Heart left ventricle (tissue), 16 donors: ENCODE measurements at regions not wholly inside any gene's neighbourhood (a gene's known extent, or its start where the extent isn't known, plus 50 kb on each side); places are given as distances from the start of the nearest gene placed in this dataset.

Experiments
- ATAC-seq, 4 donors: fragments of 200-7000 bp; cut with Tn5 transposase; one replicate each; pipeline ENCODE4 v1.9.1; 2020 to 2022; ENCODE audit warnings: moderate library complexity in 4 of 4, mild to moderate bottlenecking in 3 of 4, moderate number of reproducible peaks in 1 of 4
- DNase-seq, 5 donors: peaks; one replicate each; pipeline ENCODE4 v3.0.0-alpha.2; 2020
- H3K27ac ChIP-seq, 12 donors: fragments of 200-600 bp; sonication (generic) in 4 of 12; one replicate each; pipeline versions ENCODE4 v1.5.0 to v1.8.0; 2016 to 2022; ENCODE audit warnings: mild to moderate bottlenecking in 2 of 12
- H3K27me3 ChIP-seq, 9 donors: fragments of 200-600 bp; sonication (generic) in 2 of 9; one replicate each; pipeline versions ENCODE4 v1.5.1 to v1.8.0; 2016 to 2022; ENCODE audit warnings: mild to moderate bottlenecking in 3 of 9
- H3K36me3 ChIP-seq, 9 donors: fragments of 200-600 bp; sonication (generic) in 2 of 9; one replicate each; pipeline versions ENCODE4 v1.5.0 to v1.8.0; 2018 to 2022; ENCODE audit warnings: mild to moderate bottlenecking in 2 of 9
- H3K4me1 ChIP-seq, 12 donors: fragments of 200-600 bp; sonication (generic) in 4 of 12; one replicate each; pipeline versions ENCODE4 v1.5.0 to v1.8.0; 2016 to 2022; ENCODE audit warnings: mild to moderate bottlenecking in 3 of 12
- H3K4me3 ChIP-seq, 12 donors: fragments of 200-600 bp; sonication (generic) in 4 of 12; one replicate each; pipeline versions ENCODE4 v1.5.0 to v1.8.0; 2017 to 2022; ENCODE audit warnings: mild to moderate bottlenecking in 9 of 12, moderate library complexity in 4 of 12
- H3K9me3 ChIP-seq, 12 donors: fragments of 200-600 bp; sonication (generic) in 4 of 12; one replicate each; pipeline versions ENCODE4 v1.5.0 to v1.8.0; 2016 to 2022; ENCODE audit warnings: mild to moderate bottlenecking in 1 of 12
- CTCF ChIP-seq, 12 donors: fragments of 200-600 bp; sonication (generic) in 4 of 12; IDR thresholded peaks; one replicate each; pipeline versions ENCODE4 v1.5.0 to v1.8.0; 2018 to 2022; ENCODE audit warnings: antibody characterized with exemption in 12 of 12, mild to moderate bottlenecking in 5 of 12
- POLR2A ChIP-seq, 2 donors: fragments of 450-650 bp; IDR thresholded peaks; one replicate each; pipeline ENCODE4 v1.6.1; 2017; ENCODE audit warnings: antibody characterized with exemption in 2 of 2, mild to moderate bottlenecking in 2 of 2, moderate library complexity in 2 of 2
- WGBS, 4 donors: extraction: QIAGEN DNeasy Blood & Tissue Kit in 2 of 4; methylation state at CpG; one replicate each; pipeline versions ENCODE4 v1.1.5 to v1.1.7; 2013 to 2018; 5-methylcytosine and 5-hydroxymethylcytosine counted together
- intact Hi-C, 10 donors: fragments of 100-400 bp; cut with DNase I; formaldehyde crosslinking; loops; one replicate each; pipeline versions ENCODE4 v1.11.1 to v1.14.2; 2022
- donor health status: ischemic (EF 13 %, LVEDD 7.1; RV severe dilation, severe dysfunction).
- donor health status: healthy with polysubstance abuse.
- donor health status: DM: no; HTN: yes; CAD: no.
- donor health status: DM: no; HTN: no; CAD: no.
- donor health status: ischemic (EF 25% LVEDD 6.9; RV normal size, moderate dysfunction).
- donor health status: ischemic (EF 25% LVEDD 5.7; RV mildly dilated, moderate dysfunction).
- donor health status: healthy.
- donor health status: DM: yes; HTN: yes; CAD: no.
- donor health status: ischemic (EF 35%, LVEDD 5.7; RV mildly dilated, moderate dysfunction).
- donor health status: nonischemic (EF 11% LVEDD 7.7; RV severe dilation, severe dysfunction).
- donor health status: DM: yes; HTN: yes; CAD: no.
- donor health status: PGD.
- donor health status: ischemic (EF 29% LVEDD 5.4; RV normal size, mild dysfunction).
- donor health status: nonischemic (EF 23%, LVEDD 6.1; RV moderate dilation, normal function).

DNA sequence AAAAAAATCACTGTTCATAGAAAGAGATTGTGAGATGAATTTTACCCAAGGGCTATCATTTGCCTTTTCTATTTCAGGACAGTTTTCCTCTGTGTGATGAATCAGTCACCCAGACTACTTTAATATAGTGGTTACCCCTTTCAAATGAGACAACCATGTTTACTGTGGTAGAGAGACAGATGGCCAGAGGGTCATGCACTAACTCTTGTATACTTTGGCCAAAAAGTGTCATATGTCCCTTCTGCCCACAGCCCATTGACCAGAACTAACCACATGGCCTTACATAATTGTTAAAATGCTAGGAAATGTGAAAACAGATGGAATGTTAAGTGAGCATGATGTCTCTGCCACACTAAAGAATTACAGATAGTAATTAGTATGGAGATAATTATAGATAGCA lies 498.7 kb downstream of the DACH1 start:
- intact Hi-C loops: no loop called here
- ATAC-seq: no peak

DNA sequence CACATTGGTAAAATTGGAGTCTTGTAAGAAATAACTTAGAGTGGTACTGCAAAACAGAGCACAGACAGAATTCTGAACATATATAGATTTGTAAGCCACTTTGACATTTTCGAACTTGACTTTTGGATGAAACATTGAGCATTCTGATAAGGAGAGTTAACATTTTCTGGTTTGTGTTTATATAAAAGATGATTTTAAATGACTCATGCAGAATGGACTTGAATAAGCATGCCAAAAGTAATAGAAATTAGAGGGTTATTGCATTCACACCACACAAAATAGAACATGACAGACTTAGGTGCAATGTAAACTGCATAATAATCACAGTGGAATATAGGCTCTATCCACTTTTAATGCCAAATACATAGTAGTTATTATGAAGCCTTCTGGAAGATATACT lies 507.0 kb downstream of the DACH1 start:
- intact Hi-C loops: no loop called here
- H3K9me3 ChIP-seq: no peaks in the 10 kb centered on the region
- no peak overlapping the region for H3K27ac ChIP-seq
- 76 to 79% (median 77%) methylated on average over 1 of the region's 1 CpG for WGBS, 4 donors
- H3K4me1 ChIP-seq: no peaks in the 10 kb centered on the region
- H3K36me3 ChIP-seq: no peaks in the 10 kb centered on the region
- no peak for ATAC-seq
- no peak for DNase-seq
- no peak overlapping the region for H3K4me3 ChIP-seq
- TF ChIP-seq CTCF (IDR thresholded peaks at IDR 0.05): no peak
- no peak for TF ChIP-seq POLR2A (IDR thresholded peaks at IDR 0.05)
- H3K27me3 ChIP-seq: no peaks in the 10 kb centered on the region

More for the DNA sequence above, 498.7 kb downstream of the DACH1 start:
- H3K4me1 ChIP-seq: no peaks in the 10 kb centered on the region
- no peak overlapping the region for H3K4me3 ChIP-seq
- no peaks in the 10 kb centered on the region for H3K27me3 ChIP-seq
- no peaks in the 10 kb centered on the region for H3K9me3 ChIP-seq
- no peak overlapping the region for H3K27ac ChIP-seq
- H3K36me3 ChIP-seq: no peaks in the 10 kb centered on the region
- no peak for TF ChIP-seq POLR2A (IDR thresholded peaks at IDR 0.05)
- TF ChIP-seq CTCF (IDR thresholded peaks at IDR 0.05): no peak
- no peak for DNase-seq

DNA sequence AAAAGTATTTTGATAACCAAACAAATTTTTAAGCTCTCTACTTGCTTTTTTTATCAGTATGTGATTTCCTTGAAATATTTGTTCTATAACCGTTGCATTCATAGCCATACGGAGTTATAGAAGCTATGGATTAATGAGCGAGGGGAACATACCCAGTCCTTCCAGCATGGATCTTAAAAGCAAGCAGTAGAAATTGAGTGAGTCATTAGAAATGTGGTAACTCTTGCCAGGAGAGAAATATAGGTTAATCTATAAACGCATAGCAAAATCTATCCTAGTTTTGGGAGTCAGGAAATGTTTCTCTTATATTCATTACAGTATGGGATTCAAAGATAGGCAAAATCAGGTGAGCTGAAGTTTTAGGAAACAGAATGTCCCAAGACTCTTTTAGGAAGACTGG lies 507.4 kb downstream of the DACH1 start:
- no peak overlapping the region for H3K27ac ChIP-seq
- ATAC-seq (no peak), DNase-seq (no peak)
- H3K4me3 ChIP-seq: no peak overlapping the region
- H3K4me1 ChIP-seq: no peaks in the 10 kb centered on the region
- 87 to 93% (median 91%) methylated on average over 4 of the region's 4 CpGs for WGBS, 4 donors
- TF ChIP-seq POLR2A (IDR thresholded peaks at IDR 0.05) (no peak), CTCF (IDR thresholded peaks at IDR 0.05) (no peak)
- no peaks in the 10 kb centered on the region for H3K27me3 ChIP-seq
- H3K9me3 ChIP-seq: no peaks in the 10 kb centered on the region
- intact Hi-C loops: no loop called here
- H3K36me3 ChIP-seq: no peaks in the 10 kb centered on the region

DNA sequence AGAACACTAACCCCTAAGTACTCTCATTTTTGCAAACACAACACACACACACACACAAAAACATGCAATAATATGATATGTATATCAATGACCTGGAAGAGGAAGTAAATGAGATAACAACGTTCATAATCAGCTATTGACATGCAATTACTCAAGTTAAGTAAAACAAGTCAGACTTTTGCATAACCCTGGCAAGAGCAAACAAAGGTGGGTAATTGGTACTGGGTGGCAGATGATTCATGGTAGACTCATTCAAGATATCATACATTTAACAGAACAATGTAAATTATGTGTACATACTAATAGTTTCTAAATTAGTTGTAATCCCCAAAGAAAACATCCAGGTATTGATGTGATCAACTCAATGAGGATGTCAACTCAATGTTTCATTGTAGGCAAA lies 508.8 kb downstream of the DACH1 start:
- no peaks in the 10 kb centered on the region for H3K4me1 ChIP-seq
- H3K27me3 ChIP-seq: no peaks in the 10 kb centered on the region
- DNase-seq: no peak
- H3K27ac ChIP-seq: no peak overlapping the region
- no peaks in the 10 kb centered on the region for H3K9me3 ChIP-seq
- no peak for TF ChIP-seq POLR2A (IDR thresholded peaks at IDR 0.05)
- no peak for TF ChIP-seq CTCF (IDR thresholded peaks at IDR 0.05)
- intact Hi-C loops: no loop called here
- no peak for ATAC-seq
- WGBS, 4 donors: 37 to 51% (median 46%) methylated on average over 1 of the region's 1 CpG
- no peaks in the 10 kb centered on the region for H3K36me3 ChIP-seq
- H3K4me3 ChIP-seq: no peak overlapping the region
